Coronary artery (tissue), 2 donors: ENCODE measurements at regions not wholly inside any gene's neighbourhood (a gene's known extent, or its start where the extent isn't known, plus 50 kb on each side); places are given as distances from the start of the nearest gene placed in this dataset.

Experiments
- DNase-seq: peaks from one replicate; pipeline ENCODE4 v3.0.0-alpha.2; 2017; ENCODE audit warnings: low spot score
- H3K27ac ChIP-seq, 2 donors: fragments of 200-600 bp; sonication (generic); one replicate each; pipeline ENCODE4 v1.5.1; 2016 to 2019
- H3K4me3 ChIP-seq: fragments of 200-600 bp; sonication (generic); 2 replicates; pipeline ENCODE4 v1.5.1; 2016; ENCODE audit warnings: mild to moderate bottlenecking, moderate library complexity
- CTCF ChIP-seq: fragments of 200-600 bp; sonication (generic); IDR thresholded peaks from one replicate; pipeline ENCODE4 v1.5.1; 2019; ENCODE audit warnings: antibody characterized with exemption

- H3K27ac ChIP-seq: no peak overlapping the region
- TF ChIP-seq CTCF: no peak
- H3K4me3 ChIP-seq: no peak overlapping the region
- no peak for DNase-seq
Observed at GRCh38 chr4:181301735-181302710, 941.2 kb upstream of the TENM3 start.

GRCh38 chr4:181307824-181308223, 935.4 kb upstream of the TENM3 start:
- no peak for DNase-seq
- no peak overlapping the region for H3K4me3 ChIP-seq
- TF ChIP-seq CTCF: no peak
- no peak overlapping the region for H3K27ac ChIP-seq

- H3K4me3 ChIP-seq: no peak overlapping the region
- no peak for TF ChIP-seq CTCF
- no peak overlapping the region for H3K27ac ChIP-seq
- no peak for DNase-seq
Observed at GRCh38 chr4:181308476-181309312, 934.5 kb upstream of the TENM3 start.

DNA sequence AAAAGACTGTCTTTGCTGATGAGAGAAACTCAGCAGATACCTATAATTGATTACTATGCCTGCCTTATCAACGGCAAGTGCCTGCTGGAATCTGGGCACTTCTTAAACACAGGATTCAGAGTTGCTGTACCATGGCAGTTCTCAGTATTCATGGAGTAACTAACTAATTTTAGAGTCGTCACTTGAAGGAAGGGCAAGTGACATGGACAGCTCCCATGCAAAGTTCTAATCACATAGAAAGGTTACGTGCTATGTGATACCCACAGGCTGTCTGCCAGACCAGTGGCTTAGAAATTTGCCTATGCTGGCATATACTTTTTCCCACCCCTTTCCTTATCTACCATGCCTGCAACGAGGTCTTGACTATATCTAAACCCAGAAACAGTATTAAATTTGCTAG, 931.1 kb upstream of the TENM3 start:
- Histone ChIP-seq H3K4me3 (no peak overlapping the region), H3K27ac (no peak overlapping the region)
- no peak for TF ChIP-seq CTCF
- no peak for DNase-seq

GRCh38 chr4:181319629-181320028, 923.6 kb upstream of the TENM3 start:
- no peak for TF ChIP-seq CTCF
- Histone ChIP-seq H3K27ac (no peak overlapping the region), H3K4me3 (no peak overlapping the region)
- no peak for DNase-seq

- no peak overlapping the region for H3K4me3 ChIP-seq
- DNase-seq: no peak
- H3K27ac ChIP-seq: no peak overlapping the region
- no peak for TF ChIP-seq CTCF
Observed at GRCh38 chr4:181323061-181323460, 920.1 kb upstream of the TENM3 start.
